ENCODE measurements at regions not wholly inside any gene's neighbourhood (a gene's known extent, or its start where the extent isn't known, plus 50 kb on each side); places are given as distances from the start of the nearest gene placed in this dataset.

- Histone ChIP-seq H3K18ac (ENCODE audit: extremely low read depth, low read length) (no peak overlapping the region), H2AK5ac (ENCODE audit: low read depth, low read length) (no peak overlapping the region), H3K27me3 (replicated peaks in 1 of 4; ENCODE audit: control insufficient read depth in 3 of 4, extremely low read depth in 1 of 4, insufficient read depth in 3 of 4, low read length in 3 of 4) (no peaks in the 10 kb centered on the region), H3K4ac (replicated peaks; ENCODE audit: insufficient read length, low read depth, low read length) (no peak overlapping the region), H3K79me1 (ENCODE audit: low read depth, low read length) (no peaks in the 10 kb centered on the region), H3K36me3 (ENCODE audit: control insufficient read depth in 2 of 4, insufficient read depth in 4 of 4, low read length in 3 of 4) (no peaks in the 10 kb centered on the region), H3K23me2 (ENCODE audit: low read depth, low read length) (no peaks in the 10 kb centered on the region), H2BK5ac (ENCODE audit: low read depth, low read length) (no peak overlapping the region), H3K14ac (ENCODE audit: insufficient read length) (no peak overlapping the region), H2BK20ac (ENCODE audit: low read length) (no peak overlapping the region), H2BK12ac (ENCODE audit: low read depth, low read length) (no peak overlapping the region), H4K8ac (ENCODE audit: extremely low read depth, insufficient read depth, low read length) (no peak overlapping the region), H3K9ac (replicated peaks in 1 of 4; ENCODE audit: extremely low read depth in 1 of 4, low read depth in 3 of 4, low read length in 3 of 4) (no peak overlapping the region), H3K4me3 (ENCODE audit: extremely low read depth in 1 of 4, insufficient read depth in 2 of 4, low read depth in 3 of 4, low read length in 4 of 4) (no peak overlapping the region), H3K4me1 (replicated peaks in 1 of 4; ENCODE audit: control insufficient read depth in 3 of 4, insufficient read depth in 4 of 4, low read length in 3 of 4) (no peaks in the 10 kb centered on the region), H2AFZ (ENCODE audit: low read length) (no peak overlapping the region), H3K56ac (replicated peaks; ENCODE audit: insufficient read length, low read depth, low read length) (no peak overlapping the region), H3K9me3 (ENCODE audit: insufficient read depth in 2 of 2, low read depth in 1 of 2, low read length in 1 of 2) (no peaks in the 10 kb centered on the region), H3K23ac (ENCODE audit: insufficient read length) (no peak overlapping the region), H2BK120ac (replicated peaks; ENCODE audit: low read depth, low read length) (no peak overlapping the region), H4K91ac (replicated peaks; ENCODE audit: insufficient read length, low read length) (no peak overlapping the region), H3K27ac (ENCODE audit: low read depth, low read length) (no peak overlapping the region), H2BK15ac (ENCODE audit: low read length) (no peak overlapping the region), H3K4me2 (ENCODE audit: insufficient read depth in 1 of 2, low read depth in 2 of 2, low read length in 2 of 2) (no peak overlapping the region), H4K20me1 (replicated peaks in 1 of 2; ENCODE audit: control insufficient read depth in 1 of 2, insufficient read depth in 2 of 2, low read length in 2 of 2) (no peaks in the 10 kb centered on the region), H3K79me2 (ENCODE audit: control insufficient read depth in 1 of 2, insufficient read depth in 2 of 2, low read length in 2 of 2) (no peaks in the 10 kb centered on the region), H4K5ac (ENCODE audit: insufficient read length, low read depth, low read length) (no peak overlapping the region)
- FAIRE-seq (no peak), DNase-seq (ENCODE audit: low read depth in 1 of 2, low spot score in 2 of 2) (no peak)
- ChIA-PET CTCF (ENCODE audit: partially characterized antibody) (interaction anchor here (0.6 to 1.5 kb wide), 5 partner anchors 8 to 125 kb away, joined by 3 read pairs; no protein-coding TSS in a partner anchor), POLR2A (ENCODE audit: partially characterized antibody) (no interaction called here)
- TF ChIP-seq GTF2F1 (IDR thresholded peaks at IDR 0.05; ENCODE audit: borderline replicate concordance, low read depth, low read length) (no peak), ASH2L (IDR thresholded peaks at IDR 0.05; ENCODE audit: low read length) (no peak), BACH1 (IDR thresholded peaks at IDR 0.05; ENCODE audit: low read length) (no peak), CBX8 (IDR thresholded peaks at IDR 0.05; ENCODE audit: borderline replicate concordance, low read depth, low read length) (no peak), CEBPB (IDR thresholded peaks at IDR 0.05; ENCODE audit: low read depth, low read length) (no peak), RAD21 (IDR thresholded peaks at IDR 0.05 in 1 of 2, conservative IDR thresholded peaks at IDR 0.05 in 1 of 2; ENCODE audit: low read depth in 2 of 2, low read length in 2 of 2) (no peak), CHD1 (IDR thresholded peaks at IDR 0.05; ENCODE audit: low read depth, low read length) (no peak), E2F6 (IDR thresholded peaks at IDR 0.05) (no peak), KDM5A (IDR thresholded peaks at IDR 0.05; ENCODE audit: low read length) (no peak), EZH2 (IDR thresholded peaks at IDR 0.05; ENCODE audit: low read depth, low read length, severe bottlenecking) (no peak), TCF12 (IDR thresholded peaks at IDR 0.05; ENCODE audit: low read depth, low read length) (no peak), MAX (IDR thresholded peaks at IDR 0.05) (no peak), CBX5 (IDR thresholded peaks at IDR 0.05; ENCODE audit: low read depth, low read length) (no peak), SP1 (IDR thresholded peaks at IDR 0.05; ENCODE audit: low read depth, low read length) (no peak), SRF (IDR thresholded peaks at IDR 0.05; ENCODE audit: low read depth, low read length) (no peak)
- 71% methylated on average over 6 of the region's 6 CpGs; no CpG with 5 or more reads in 1 of the 2 experiments for WGBS, 2 experiments (ENCODE audit: extremely low coverage in 1 of 2, insufficient coverage in 1 of 2, insufficient read length in 1 of 2, insufficient replicate concordance in 2 of 2, low coverage in 1 of 2, low lambda C conversion rate in 2 of 2, missing lambda C conversion rate in 1 of 2)
Observed at GRCh38 chr19:30855442-30855841, 483.3 kb downstream of the ZNF536 start.
